HEK293T (cell line): ENCODE measurements at regions not wholly inside any gene's neighbourhood (a gene's known extent, or its start where the extent isn't known, plus 50 kb on each side); places are given as distances from the start of the nearest gene placed in this dataset.

Experiments
- ELF4 ChIP-seq: fragments of 450-650 bp; IDR thresholded peaks from 2 replicates; pipeline ENCODE4 v1.6.1; 2017; ENCODE audit warnings: antibody characterized with exemption
- FOXK2 ChIP-seq: fragments of 450-650 bp; IDR thresholded peaks from 2 replicates; pipeline ENCODE4 v1.6.1; 2016; ENCODE audit warnings: mild to moderate bottlenecking
- FOXM1 ChIP-seq: fragments of 450-650 bp; IDR thresholded peaks from 2 replicates; pipeline ENCODE4 v1.6.1; 2017; ENCODE audit warnings: mild to moderate bottlenecking, borderline replicate concordance
- LEF1 ChIP-seq: fragments of 450-650 bp; IDR thresholded peaks from 2 replicates; pipeline ENCODE4 v1.6.1; 2017; ENCODE audit warnings: mild to moderate bottlenecking, borderline replicate concordance
- SP1 ChIP-seq: fragments of 450-650 bp; IDR thresholded peaks from 2 replicates; pipeline ENCODE4 v1.6.1; 2017
- SUZ12 ChIP-seq: fragments of 450-650 bp; IDR thresholded peaks from 2 replicates; pipeline ENCODE4 v1.6.1; 2016; ENCODE audit warnings: mild to moderate bottlenecking

DNA sequence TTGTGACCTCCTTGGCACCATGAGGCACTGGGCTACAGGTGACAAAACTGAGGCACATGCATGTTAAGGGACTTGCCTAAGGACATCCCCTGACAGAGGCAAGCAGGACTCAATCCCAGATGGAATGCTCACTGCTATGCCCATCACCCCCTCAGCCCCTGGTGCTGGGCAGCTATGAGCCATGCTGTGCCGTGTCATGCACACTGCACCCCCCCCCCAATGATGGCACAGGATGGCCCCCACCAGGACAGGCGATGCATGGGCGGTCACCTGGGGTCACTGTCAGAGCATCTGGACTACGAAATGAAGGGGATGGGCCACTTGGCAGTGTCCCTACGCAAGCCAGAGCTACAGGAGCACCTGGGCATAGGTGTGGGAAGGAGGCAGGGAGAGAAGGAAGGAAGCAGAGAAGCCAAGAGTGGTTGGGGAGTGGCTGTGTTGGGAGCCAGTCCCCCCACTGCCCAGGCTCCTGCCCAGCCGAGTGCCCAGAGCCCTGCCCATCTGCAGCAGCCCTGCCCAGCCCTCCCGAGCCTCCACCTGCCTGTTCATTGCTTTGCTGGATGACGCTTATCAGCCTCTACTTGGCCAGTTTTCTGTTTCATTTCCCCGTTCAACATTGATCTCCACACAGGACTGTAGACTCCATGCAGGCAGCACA is 84.9 kb upstream of the DIO3 start:
- TF ChIP-seq LEF1 (no peak), ELF4 (no peak), SUZ12 (no peak), SP1 (no peak), FOXK2 (no peak), FOXM1 (no peak)
